ENCODE measurements at regions not wholly inside any gene's neighbourhood (a gene's known extent, or its start where the extent isn't known, plus 50 kb on each side); places are given as distances from the start of the nearest gene placed in this dataset.
A peak's percentile ranks its signal among the peaks of the same experiment; 100 is the strongest.

- Mint-ChIP-seq H3K36me3 (ENCODE audit: low read depth) (no peaks in the 10 kb centered on the region), H3K4me1 (peaks cover 5% of the 10 kb centered on the region), H3K27me3 (peaks cover 35% of the 10 kb centered on the region), H3K27ac (no peak overlapping the region), H3K4me3 (peak overlapping the region; percentile 7)
- no peaks in the 10 kb centered on the region for H3K9me3 ChIP-seq (ENCODE audit: control insufficient read depth, low read length, poor library complexity, severe bottlenecking)
- ATAC-seq: no peak
- no peak for DNase-seq
Observed at GRCh38 chr10:4353059-4353655, 472.9 kb upstream of the AKR1E2 start.

GRCh38 chr10:4352414-4352961, 473.5 kb upstream of the AKR1E2 start:
- H3K36me3 Mint-ChIP-seq (ENCODE audit: low read depth): no peaks in the 10 kb centered on the region
- ATAC-seq (no peak), DNase-seq (no peak)
- no peak overlapping the region for H3K4me3 Mint-ChIP-seq
- no peak overlapping the region for H3K27ac Mint-ChIP-seq
- H3K9me3 ChIP-seq (ENCODE audit: control insufficient read depth, low read length, poor library complexity, severe bottlenecking): no peaks in the 10 kb centered on the region
- H3K27me3 Mint-ChIP-seq: peaks cover 35% of the 10 kb centered on the region
- H3K4me1 Mint-ChIP-seq: peaks cover 6% of the 10 kb centered on the region

GRCh38 chr10:4351723-4352413, 474.1 kb upstream of the AKR1E2 start:
- H3K4me1 Mint-ChIP-seq: peaks cover 6% of the 10 kb centered on the region
- peaks cover 35% of the 10 kb centered on the region for H3K27me3 Mint-ChIP-seq
- DNase-seq (no peak), ATAC-seq (no peak)
- H3K36me3 Mint-ChIP-seq (ENCODE audit: low read depth): no peaks in the 10 kb centered on the region
- no peaks in the 10 kb centered on the region for H3K9me3 ChIP-seq (ENCODE audit: control insufficient read depth, low read length, poor library complexity, severe bottlenecking)
- no peak overlapping the region for H3K4me3 Mint-ChIP-seq
- H3K27ac Mint-ChIP-seq: no peak overlapping the region

GRCh38 chr10:4347397-4347796, 478.6 kb upstream of the AKR1E2 start:
- no peaks in the 10 kb centered on the region for H3K9me3 ChIP-seq (ENCODE audit: control insufficient read depth, low read length, poor library complexity, severe bottlenecking)
- DNase-seq (no peak), ATAC-seq (no peak)
- Mint-ChIP-seq H3K27me3 (peaks cover 6% of the 10 kb centered on the region), H3K36me3 (ENCODE audit: low read depth) (no peaks in the 10 kb centered on the region), H3K4me3 (no peak overlapping the region), H3K4me1 (peaks cover 3% of the 10 kb centered on the region), H3K27ac (no peak overlapping the region)

GRCh38 chr10:4345877-4346646, 479.9 kb upstream of the AKR1E2 start:
- peaks cover 3% of the 10 kb centered on the region for H3K4me1 Mint-ChIP-seq
- H3K27ac Mint-ChIP-seq: no peak overlapping the region
- DNase-seq (no peak), ATAC-seq (no peak)
- H3K4me3 Mint-ChIP-seq: no peak overlapping the region
- H3K36me3 Mint-ChIP-seq (ENCODE audit: low read depth): no peaks in the 10 kb centered on the region
- H3K27me3 Mint-ChIP-seq: no peaks in the 10 kb centered on the region
- no peaks in the 10 kb centered on the region for H3K9me3 ChIP-seq (ENCODE audit: control insufficient read depth, low read length, poor library complexity, severe bottlenecking)

GRCh38 chr10:4344492-4344994, 481.5 kb upstream of the AKR1E2 start:
- Mint-ChIP-seq H3K27me3 (no peaks in the 10 kb centered on the region), H3K27ac (no peak overlapping the region), H3K4me3 (no peak overlapping the region), H3K36me3 (ENCODE audit: low read depth) (no peaks in the 10 kb centered on the region), H3K4me1 (peaks cover 3% of the 10 kb centered on the region)
- no peaks in the 10 kb centered on the region for H3K9me3 ChIP-seq (ENCODE audit: control insufficient read depth, low read length, poor library complexity, severe bottlenecking)
- no peak for ATAC-seq
- DNase-seq: no peak

GRCh38 chr10:4343873-4344272, 482.1 kb upstream of the AKR1E2 start:
- peaks cover 3% of the 10 kb centered on the region for H3K4me1 Mint-ChIP-seq
- H3K36me3 Mint-ChIP-seq (ENCODE audit: low read depth): no peaks in the 10 kb centered on the region
- DNase-seq (no peak), ATAC-seq (no peak)
- no peak overlapping the region for H3K4me3 Mint-ChIP-seq
- H3K27me3 Mint-ChIP-seq: no peaks in the 10 kb centered on the region
- no peak overlapping the region for H3K27ac Mint-ChIP-seq
- no peaks in the 10 kb centered on the region for H3K9me3 ChIP-seq (ENCODE audit: control insufficient read depth, low read length, poor library complexity, severe bottlenecking)

- ATAC-seq (no peak), DNase-seq (no peak)
- H3K27ac Mint-ChIP-seq: no peak overlapping the region
- H3K4me3 Mint-ChIP-seq: no peak overlapping the region
- H3K9me3 ChIP-seq (ENCODE audit: control insufficient read depth, low read length, poor library complexity, severe bottlenecking): no peaks in the 10 kb centered on the region
- H3K27me3 Mint-ChIP-seq: no peaks in the 10 kb centered on the region
- peaks cover 3% of the 10 kb centered on the region for H3K4me1 Mint-ChIP-seq
- H3K36me3 Mint-ChIP-seq (ENCODE audit: low read depth): no peaks in the 10 kb centered on the region
Observed at GRCh38 chr10:4343091-4343490, 482.9 kb upstream of the AKR1E2 start.

GRCh38 chr10:4338768-4339167, 487.2 kb upstream of the AKR1E2 start:
- no peaks in the 10 kb centered on the region for H3K9me3 ChIP-seq (ENCODE audit: control insufficient read depth, low read length, poor library complexity, severe bottlenecking)
- Mint-ChIP-seq H3K27me3 (no peaks in the 10 kb centered on the region), H3K36me3 (ENCODE audit: low read depth) (no peaks in the 10 kb centered on the region), H3K4me3 (no peak overlapping the region), H3K4me1 (no peaks in the 10 kb centered on the region), H3K27ac (no peak overlapping the region)
- DNase-seq: no peak
- no peak for ATAC-seq

- no peak for ATAC-seq
- H3K36me3 Mint-ChIP-seq (ENCODE audit: low read depth): no peaks in the 10 kb centered on the region
Observed at GRCh38 chr10:4337563-4337962, 488.4 kb upstream of the AKR1E2 start.

GRCh38 chr10:4334871-4335270, 491.1 kb upstream of the AKR1E2 start:
- no peak for DNase-seq
- H3K4me3 Mint-ChIP-seq: no peak overlapping the region
- no peaks in the 10 kb centered on the region for H3K27me3 Mint-ChIP-seq
- H3K9me3 ChIP-seq (ENCODE audit: control insufficient read depth, low read length, poor library complexity, severe bottlenecking): peaks cover 4% of the 10 kb centered on the region
- H3K4me1 Mint-ChIP-seq: no peaks in the 10 kb centered on the region
- H3K27ac Mint-ChIP-seq: no peak overlapping the region
- no peaks in the 10 kb centered on the region for H3K36me3 Mint-ChIP-seq (ENCODE audit: low read depth)
- no peak for ATAC-seq

More at GRCh38 chr10:4337563-4337962, 488.4 kb upstream of the AKR1E2 start:
- DNase-seq: no peak
- Mint-ChIP-seq H3K4me3 (no peak overlapping the region), H3K4me1 (no peaks in the 10 kb centered on the region), H3K27me3 (no peaks in the 10 kb centered on the region), H3K27ac (no peak overlapping the region)
- H3K9me3 ChIP-seq (ENCODE audit: control insufficient read depth, low read length, poor library complexity, severe bottlenecking): no peaks in the 10 kb centered on the region

- H3K4me3 Mint-ChIP-seq: no peak overlapping the region
- no peak for ATAC-seq
Observed at GRCh38 chr10:4334015-4334414, 492.0 kb upstream of the AKR1E2 start.

GRCh38 chr10:4333459-4333894, 492.5 kb upstream of the AKR1E2 start:
- H3K27me3 Mint-ChIP-seq: no peaks in the 10 kb centered on the region
- H3K4me1 Mint-ChIP-seq: no peaks in the 10 kb centered on the region

More at GRCh38 chr10:4334015-4334414, 492.0 kb upstream of the AKR1E2 start:
- Mint-ChIP-seq H3K27me3 (no peaks in the 10 kb centered on the region), H3K27ac (no peak overlapping the region), H3K4me1 (no peaks in the 10 kb centered on the region), H3K36me3 (ENCODE audit: low read depth) (no peaks in the 10 kb centered on the region)
- DNase-seq: no peak
- peaks cover 4% of the 10 kb centered on the region for H3K9me3 ChIP-seq (ENCODE audit: control insufficient read depth, low read length, poor library complexity, severe bottlenecking)

More at GRCh38 chr10:4333459-4333894, 492.5 kb upstream of the AKR1E2 start:
- peaks cover 4% of the 10 kb centered on the region for H3K9me3 ChIP-seq (ENCODE audit: control insufficient read depth, low read length, poor library complexity, severe bottlenecking)
- Mint-ChIP-seq H3K27ac (no peak overlapping the region), H3K4me3 (no peak overlapping the region), H3K36me3 (ENCODE audit: low read depth) (no peaks in the 10 kb centered on the region)
- DNase-seq (no peak), ATAC-seq (no peak)
